ENCODE measurements at regions not wholly inside any gene's neighbourhood (a gene's known extent, or its start where the extent isn't known, plus 50 kb on each side); places are given as distances from the start of the nearest gene placed in this dataset.

GRCh38 chr22:27060190-27060589 is 402.8 kb downstream of the MIAT start:
- no peak for TF ChIP-seq FOXP2 (optimal IDR thresholded peaks at IDR 0.05; ENCODE audit: borderline replicate concordance, extremely low read depth, extremely low read length, insufficient read depth)
- no peak for TF ChIP-seq REST (IDR thresholded peaks at IDR 0.05; ENCODE audit: insufficient read depth in 1 of 2, low read depth in 2 of 2, low read length in 2 of 2)
- TF ChIP-seq SIN3A (IDR thresholded peaks at IDR 0.05; ENCODE audit: borderline replicate concordance, insufficient read depth, low read length), result no peak
- no peak for TF ChIP-seq TAF1 (IDR thresholded peaks at IDR 0.05; ENCODE audit: borderline replicate concordance, insufficient read depth, low read length)
- no peak for TF ChIP-seq POLR2AphosphoS5 (IDR thresholded peaks at IDR 0.05; ENCODE audit: low read depth, low read length)

GRCh38 chr22:27062910-27063309 is 405.5 kb downstream of the MIAT start:
- TF ChIP-seq POLR2AphosphoS5 (IDR thresholded peaks at IDR 0.05; ENCODE audit: low read depth, low read length) (no peak), TAF1 (IDR thresholded peaks at IDR 0.05; ENCODE audit: borderline replicate concordance, insufficient read depth, low read length) (no peak), FOXP2 (optimal IDR thresholded peaks at IDR 0.05; ENCODE audit: borderline replicate concordance, extremely low read depth, extremely low read length, insufficient read depth) (no peak), SIN3A (IDR thresholded peaks at IDR 0.05; ENCODE audit: borderline replicate concordance, insufficient read depth, low read length) (no peak), REST (IDR thresholded peaks at IDR 0.05; ENCODE audit: insufficient read depth in 1 of 2, low read depth in 2 of 2, low read length in 2 of 2) (no peak)

- TF ChIP-seq POLR2AphosphoS5 (IDR thresholded peaks at IDR 0.05; ENCODE audit: low read depth, low read length) (no peak), FOXP2 (optimal IDR thresholded peaks at IDR 0.05; ENCODE audit: borderline replicate concordance, extremely low read depth, extremely low read length, insufficient read depth) (no peak), TAF1 (IDR thresholded peaks at IDR 0.05; ENCODE audit: borderline replicate concordance, insufficient read depth, low read length) (no peak), REST (IDR thresholded peaks at IDR 0.05; ENCODE audit: insufficient read depth in 1 of 2, low read depth in 2 of 2, low read length in 2 of 2) (no peak), SIN3A (IDR thresholded peaks at IDR 0.05; ENCODE audit: borderline replicate concordance, insufficient read depth, low read length) (no peak)
These were observed 406.0 kb downstream of the MIAT start for GRCh38 chr22:27063406-27063805.

GRCh38 chr22:27063841-27064240 is 406.5 kb downstream of the MIAT start:
- no peak for TF ChIP-seq SIN3A (IDR thresholded peaks at IDR 0.05; ENCODE audit: borderline replicate concordance, insufficient read depth, low read length)
- TF ChIP-seq REST (IDR thresholded peaks at IDR 0.05; ENCODE audit: insufficient read depth in 1 of 2, low read depth in 2 of 2, low read length in 2 of 2), result no peak
- TF ChIP-seq POLR2AphosphoS5 (IDR thresholded peaks at IDR 0.05; ENCODE audit: low read depth, low read length), result no peak
- TF ChIP-seq TAF1 (IDR thresholded peaks at IDR 0.05; ENCODE audit: borderline replicate concordance, insufficient read depth, low read length), result no peak
- TF ChIP-seq FOXP2 (optimal IDR thresholded peaks at IDR 0.05; ENCODE audit: borderline replicate concordance, extremely low read depth, extremely low read length, insufficient read depth), result no peak

- TF ChIP-seq TAF1 (IDR thresholded peaks at IDR 0.05; ENCODE audit: borderline replicate concordance, insufficient read depth, low read length) (no peak), POLR2AphosphoS5 (IDR thresholded peaks at IDR 0.05; ENCODE audit: low read depth, low read length) (no peak), FOXP2 (optimal IDR thresholded peaks at IDR 0.05; ENCODE audit: borderline replicate concordance, extremely low read depth, extremely low read length, insufficient read depth) (no peak), REST (IDR thresholded peaks at IDR 0.05; ENCODE audit: insufficient read depth in 1 of 2, low read depth in 2 of 2, low read length in 2 of 2) (no peak), SIN3A (IDR thresholded peaks at IDR 0.05; ENCODE audit: borderline replicate concordance, insufficient read depth, low read length) (no peak)
These were observed 407.0 kb downstream of the MIAT start for GRCh38 chr22:27064386-27064785.

Measured in PFSK-1 (cell line).